Sigmoid colon (tissue), 4 donors: ENCODE measurements at regions not wholly inside any gene's neighbourhood (a gene's known extent, or its start where the extent isn't known, plus 50 kb on each side); places are given as distances from the start of the nearest gene placed in this dataset.

Source experiments
- POLR2A ChIP-seq, 2 donors: fragments of 450-650 bp; IDR thresholded peaks; one replicate each; pipeline ENCODE4 v1.6.1; 2016; ENCODE audit warnings: antibody characterized with exemption in 2 of 2, mild to moderate bottlenecking in 2 of 2, moderate library complexity in 2 of 2
- POLR2AphosphoS5 ChIP-seq, 4 donors: sonication (generic); formaldehyde crosslinking; IDR thresholded peaks; one replicate each; pipeline ENCODE4 v1.6.1; 2017; ENCODE audit warnings: antibody characterized with exemption in 4 of 4
- TF ChIP-seq, protein P1 (sequence below), 4 experiments: fragments of 450-650 bp in 3 of 4; fragments of 200-600 bp in 1 of 4; IDR thresholded peaks; one replicate each; pipeline ENCODE4 v1.5.1; 2016 to 2019; ENCODE audit warnings: antibody characterized with exemption in 4 of 4, mild to moderate bottlenecking in 3 of 4, moderate library complexity in 2 of 4

- TF ChIP-seq POLR2A (IDR thresholded peaks at IDR 0.05) (no peak), POLR2AphosphoS5 (IDR thresholded peaks at IDR 0.05) (no peak)
- TF ChIP-seq, protein P1, sequence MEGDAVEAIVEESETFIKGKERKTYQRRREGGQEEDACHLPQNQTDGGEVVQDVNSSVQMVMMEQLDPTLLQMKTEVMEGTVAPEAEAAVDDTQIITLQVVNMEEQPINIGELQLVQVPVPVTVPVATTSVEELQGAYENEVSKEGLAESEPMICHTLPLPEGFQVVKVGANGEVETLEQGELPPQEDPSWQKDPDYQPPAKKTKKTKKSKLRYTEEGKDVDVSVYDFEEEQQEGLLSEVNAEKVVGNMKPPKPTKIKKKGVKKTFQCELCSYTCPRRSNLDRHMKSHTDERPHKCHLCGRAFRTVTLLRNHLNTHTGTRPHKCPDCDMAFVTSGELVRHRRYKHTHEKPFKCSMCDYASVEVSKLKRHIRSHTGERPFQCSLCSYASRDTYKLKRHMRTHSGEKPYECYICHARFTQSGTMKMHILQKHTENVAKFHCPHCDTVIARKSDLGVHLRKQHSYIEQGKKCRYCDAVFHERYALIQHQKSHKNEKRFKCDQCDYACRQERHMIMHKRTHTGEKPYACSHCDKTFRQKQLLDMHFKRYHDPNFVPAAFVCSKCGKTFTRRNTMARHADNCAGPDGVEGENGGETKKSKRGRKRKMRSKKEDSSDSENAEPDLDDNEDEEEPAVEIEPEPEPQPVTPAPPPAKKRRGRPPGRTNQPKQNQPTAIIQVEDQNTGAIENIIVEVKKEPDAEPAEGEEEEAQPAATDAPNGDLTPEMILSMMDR (IDR thresholded peaks at IDR 0.05), result no peak
Measured at GRCh38 chr13:78999494-78999893, 340.5 kb upstream of the OBI1 start.
